Daoy (cell line): ENCODE measurements at regions not wholly inside any gene's neighbourhood (a gene's known extent, or its start where the extent isn't known, plus 50 kb on each side); places are given as distances from the start of the nearest gene placed in this dataset.
A peak's percentile ranks its signal among the peaks of the same experiment; 100 is the strongest.

Source experiments
- DNase-seq: peaks from one replicate; pipeline ENCODE4 v3.0.0-alpha.2; 2015; ENCODE audit warnings: low read depth

- no peak for DNase-seq
Observed at GRCh38 chr3:10555263-10555662, 49.9 kb upstream of the ATP2B2 start.

DNA sequence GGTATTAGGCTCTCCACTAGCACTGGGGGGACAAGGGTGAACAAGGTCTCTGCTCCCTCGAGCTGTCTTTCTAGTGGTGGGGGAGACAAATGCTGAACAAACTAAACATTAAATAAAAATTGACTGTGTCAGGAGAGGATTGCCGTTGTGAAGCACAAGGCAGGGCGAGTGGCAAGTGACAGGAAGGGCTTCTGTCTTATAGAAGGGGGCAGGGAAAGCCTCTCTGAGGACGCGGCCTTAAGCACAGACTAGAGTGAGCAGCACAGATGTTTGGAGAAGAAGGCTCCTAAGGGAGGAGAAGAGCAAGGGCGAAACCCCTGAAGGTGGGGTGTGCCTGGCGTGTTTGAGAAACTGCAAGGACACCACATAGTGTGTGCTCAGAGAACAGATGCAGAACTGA, 50.9 kb upstream of the ATP2B2 start:
- DNase-seq, result no peak

- no peak for DNase-seq
Observed at GRCh38 chr3:10557250-10557649, 51.9 kb upstream of the ATP2B2 start.

DNA sequence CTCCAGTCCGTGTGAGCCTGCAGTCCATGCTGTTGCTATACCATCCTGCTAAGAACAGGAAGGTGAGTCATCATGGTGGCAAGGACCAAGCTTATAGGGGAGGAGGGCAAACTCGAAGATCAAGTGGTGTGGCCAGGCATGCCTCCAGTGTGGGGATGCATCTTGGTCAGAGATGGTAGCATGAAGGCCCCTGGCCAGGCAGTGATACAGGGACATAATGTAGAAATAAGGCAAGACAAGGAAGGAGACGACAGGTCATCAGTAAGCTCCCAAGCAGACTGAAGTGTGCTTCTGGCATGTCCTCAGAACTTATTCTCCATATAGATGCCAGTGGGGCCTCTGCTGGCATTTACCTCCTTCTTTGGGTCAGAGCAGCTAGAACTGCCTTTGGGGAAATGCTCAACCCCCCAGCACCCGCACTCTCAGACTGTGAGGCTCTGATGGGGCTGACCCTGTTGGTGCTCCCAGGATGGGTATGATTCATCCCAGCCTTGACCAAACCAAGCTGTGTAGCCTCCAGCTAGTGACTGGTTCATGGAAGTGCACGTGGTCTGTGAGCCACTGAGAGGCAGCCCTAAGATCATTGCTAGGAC, 52.5 kb upstream of the ATP2B2 start:
- DNase-seq, result peak; percentile 82

DNA sequence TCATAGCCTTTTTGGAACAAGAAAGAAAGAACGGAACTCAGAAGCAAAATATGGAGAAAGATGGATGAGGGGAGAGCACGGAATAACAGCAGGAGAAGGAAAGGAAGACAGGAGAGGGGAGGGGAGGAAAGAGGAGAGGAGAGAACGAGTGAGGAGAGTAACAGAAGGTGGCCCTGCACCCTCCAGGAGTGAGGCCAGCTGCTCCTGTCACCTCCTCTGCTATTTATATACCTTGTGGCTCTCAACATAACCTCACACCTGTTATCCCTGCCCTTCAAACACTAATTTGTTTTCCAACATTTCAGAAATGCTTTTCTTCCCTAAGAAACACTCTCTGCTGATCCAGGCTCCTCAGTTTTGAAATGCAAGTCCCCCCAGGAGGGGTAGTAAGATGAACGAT, 53.4 kb upstream of the ATP2B2 start:
- no peak for DNase-seq

DNA sequence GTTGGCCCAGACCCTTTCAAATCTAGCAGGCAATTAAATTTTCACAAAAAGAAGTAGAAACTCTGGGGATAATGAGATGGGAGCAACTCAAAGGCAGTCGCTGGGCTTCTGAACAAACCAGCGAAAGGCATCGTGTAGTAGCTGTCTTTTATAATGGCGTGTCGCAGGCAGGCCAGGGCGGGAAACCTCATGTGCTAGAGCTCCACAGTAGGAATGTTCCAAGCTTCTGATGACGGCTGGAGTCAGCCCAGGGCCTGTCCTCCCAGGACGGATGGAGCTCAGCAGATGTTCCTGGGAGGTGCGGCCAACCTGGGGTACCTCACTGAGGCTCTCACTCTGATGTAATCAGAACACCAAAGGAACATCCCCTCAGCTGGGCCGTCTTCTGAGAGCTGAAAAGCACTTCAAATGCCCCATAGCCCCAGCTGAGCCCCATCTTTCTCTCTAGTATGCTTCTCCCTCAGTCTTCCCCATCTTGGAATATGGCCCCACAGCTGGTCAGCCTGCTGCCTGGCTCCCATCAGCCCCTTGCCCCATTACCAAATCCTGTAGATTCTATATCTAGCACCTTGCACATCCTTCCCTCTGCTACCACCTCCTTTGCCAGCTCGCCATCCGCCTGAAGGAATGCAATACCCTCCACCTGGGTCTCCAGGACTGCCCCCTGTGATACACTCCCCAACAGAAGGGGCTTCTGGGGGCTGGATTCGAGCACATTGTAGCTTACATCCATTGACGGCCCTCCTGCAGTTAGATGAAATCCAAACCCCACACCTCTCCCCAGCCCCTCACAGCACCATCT, 54.9 kb upstream of the ATP2B2 start:
- DNase-seq, result no peak

GRCh38 chr3:10561162-10561945, 56.0 kb upstream of the ATP2B2 start:
- no peak for DNase-seq

DNA sequence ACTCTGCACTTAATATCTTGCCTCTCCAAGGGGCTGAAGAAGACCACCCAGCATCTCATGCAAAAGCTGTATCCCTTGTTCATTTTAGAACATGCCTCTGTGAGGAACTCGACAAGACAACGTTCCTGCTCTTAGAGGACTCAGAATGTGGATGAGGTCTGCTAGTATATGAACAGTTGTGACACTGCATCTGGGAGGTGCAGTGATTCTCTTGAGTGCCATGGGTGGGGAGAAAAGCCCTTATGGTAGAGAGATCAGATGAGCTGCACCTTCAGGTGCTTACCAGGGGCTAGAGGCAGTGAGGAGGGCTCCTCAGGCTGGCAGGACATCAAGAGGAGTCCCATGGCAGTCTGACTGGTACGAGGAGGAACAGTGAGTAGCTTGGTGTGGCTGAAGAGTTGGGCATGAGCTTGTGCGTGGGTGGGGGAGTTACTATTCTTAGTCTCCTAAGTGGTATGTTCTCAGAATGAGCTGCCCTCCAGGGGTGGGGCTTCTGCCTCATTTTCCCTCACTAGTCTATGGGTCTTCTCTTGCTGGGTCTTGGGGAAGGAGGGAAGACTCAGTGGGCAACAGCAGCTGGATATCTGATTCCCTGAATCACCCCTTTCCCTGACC, 56.7 kb upstream of the ATP2B2 start:
- DNase-seq, result no peak

DNA sequence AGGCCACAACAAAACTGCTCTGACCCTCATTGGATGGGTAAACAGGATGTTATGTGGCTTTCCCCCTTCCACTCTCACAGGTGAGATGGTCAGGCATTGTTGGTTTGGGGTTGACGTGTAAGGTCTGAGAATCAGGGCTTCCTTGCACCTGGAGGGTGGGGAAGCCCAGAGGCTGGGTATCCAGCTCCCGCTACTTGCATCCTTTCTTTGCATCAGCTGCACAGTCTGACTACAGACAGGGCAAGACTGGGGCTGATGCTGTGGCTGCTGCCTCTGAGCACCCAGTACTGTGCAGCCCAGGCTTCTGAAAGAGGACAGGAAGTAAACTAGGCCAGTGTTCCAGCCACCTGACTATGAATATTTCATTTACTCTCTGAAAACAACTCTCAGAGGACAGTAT, 58.0 kb upstream of the ATP2B2 start:
- DNase-seq, result no peak

GRCh38 chr3:10565814-10566213, 60.4 kb upstream of the ATP2B2 start:
- DNase-seq, result no peak

DNA sequence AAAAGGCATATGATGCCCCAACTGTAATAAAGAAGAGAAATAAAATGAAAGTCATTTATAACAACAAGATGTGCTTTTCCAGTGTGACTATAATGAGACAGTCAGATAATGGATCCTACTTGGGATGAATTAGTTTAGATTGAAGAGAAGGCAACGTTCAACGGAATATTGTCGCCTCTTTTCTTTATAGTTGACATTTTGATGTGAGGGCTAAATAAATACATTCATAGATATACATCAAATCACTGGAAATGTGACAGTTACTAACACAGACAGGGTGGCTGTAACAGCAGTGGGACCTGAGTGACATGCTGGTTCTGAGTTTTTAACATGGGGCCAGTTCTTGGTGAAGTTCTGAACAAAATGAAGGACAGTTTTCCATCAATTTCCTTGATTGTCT, 61.1 kb upstream of the ATP2B2 start:
- DNase-seq, result no peak

DNA sequence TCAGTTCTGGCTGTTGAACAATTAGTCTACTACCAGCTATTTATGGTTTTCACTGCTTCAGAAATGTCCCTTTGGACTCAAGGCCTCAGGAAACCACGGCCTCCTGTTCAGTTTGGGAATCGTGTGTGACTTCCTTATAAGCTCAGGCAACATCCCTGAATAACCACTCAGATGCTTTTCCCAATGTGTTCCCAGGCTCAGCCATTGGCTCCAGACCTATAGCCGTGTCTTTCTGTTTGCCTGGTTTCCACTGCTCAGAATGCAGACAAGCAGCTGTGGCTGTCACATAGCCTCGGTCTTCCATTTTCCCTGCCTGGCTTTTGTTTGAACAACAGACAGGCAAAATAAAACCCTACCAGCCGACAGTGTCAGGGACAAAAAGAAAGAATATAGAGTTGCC, 63.2 kb upstream of the ATP2B2 start:
- no peak for DNase-seq

- DNase-seq, result peak; percentile 16
Observed at GRCh38 chr3:10570196-10570946, 65.0 kb upstream of the ATP2B2 start.

DNA sequence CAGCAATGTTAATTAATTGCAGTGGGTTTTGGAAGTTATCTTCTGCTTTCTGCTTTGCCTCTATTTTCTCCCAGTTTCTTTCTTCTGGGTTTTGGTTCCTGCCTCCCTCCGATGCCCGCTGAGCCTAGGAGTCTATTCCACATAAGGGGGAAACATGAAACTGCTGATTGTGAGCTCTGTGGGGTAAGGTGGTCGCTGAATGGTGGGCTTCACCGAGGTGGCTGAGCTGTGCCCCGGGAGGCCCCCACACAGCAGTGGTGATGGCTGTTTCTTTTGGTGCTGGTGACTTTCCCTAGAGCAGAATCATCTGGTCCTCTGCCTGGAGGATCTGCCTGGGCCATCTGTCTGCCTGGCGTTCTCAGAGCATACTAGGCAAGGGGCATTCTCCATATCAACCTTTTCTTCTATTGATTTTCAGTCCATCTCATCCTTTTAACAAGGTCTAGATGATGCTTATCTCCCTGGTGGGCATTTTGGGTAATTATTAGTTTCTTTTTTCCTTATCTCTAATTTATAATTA, 68.8 kb upstream of the ATP2B2 start:
- DNase-seq, result no peak

DNA sequence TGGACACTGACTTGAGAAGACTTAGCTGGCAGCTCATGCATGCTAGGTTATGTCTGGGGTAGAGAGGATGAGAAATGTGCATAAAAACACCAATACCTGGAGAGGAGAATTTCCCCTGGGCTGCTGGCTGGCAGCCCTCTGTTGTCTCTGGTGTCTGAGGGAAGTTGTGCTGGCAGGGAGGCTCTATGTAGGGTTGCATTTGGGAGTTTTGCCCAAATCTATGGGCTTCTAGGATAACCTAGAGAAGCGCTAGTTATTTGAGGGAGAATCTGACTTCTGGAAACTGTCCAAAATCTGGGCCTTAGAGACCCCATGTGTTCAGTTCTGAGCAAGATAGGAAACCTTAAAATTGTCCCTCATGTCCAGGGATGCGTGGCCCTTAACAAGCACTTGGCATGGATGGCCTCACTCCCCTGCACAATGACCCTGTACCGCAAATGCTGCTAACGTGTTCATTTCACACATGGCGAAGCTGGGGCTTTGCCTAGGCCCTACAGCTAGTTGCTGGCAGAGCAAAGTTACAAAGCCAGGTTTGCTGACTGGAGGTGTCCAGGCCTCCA, 70.3 kb upstream of the ATP2B2 start:
- no peak for DNase-seq

DNA sequence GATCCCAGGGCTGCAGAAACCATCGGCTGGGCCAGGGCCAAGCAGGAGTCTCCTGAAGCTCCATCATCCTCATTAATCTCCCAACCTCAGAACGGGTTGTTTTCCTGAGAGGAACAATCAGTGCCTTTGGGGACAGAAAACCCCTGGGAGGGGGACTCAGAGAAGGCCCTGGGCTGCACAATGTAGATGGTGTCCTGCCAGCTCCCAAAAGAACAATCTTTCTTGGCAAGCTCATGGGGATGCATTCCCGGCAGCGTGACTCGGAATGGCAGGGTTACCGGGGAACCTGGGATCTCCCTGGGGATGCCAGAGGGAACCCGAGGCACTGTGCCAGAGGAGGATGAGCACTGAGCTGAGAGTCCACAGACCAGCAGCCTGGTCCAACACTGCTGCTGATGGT, 72.1 kb upstream of the ATP2B2 start:
- DNase-seq, result no peak

GRCh38 chr3:10580426-10580825, 75.0 kb upstream of the ATP2B2 start:
- DNase-seq, result no peak

DNA sequence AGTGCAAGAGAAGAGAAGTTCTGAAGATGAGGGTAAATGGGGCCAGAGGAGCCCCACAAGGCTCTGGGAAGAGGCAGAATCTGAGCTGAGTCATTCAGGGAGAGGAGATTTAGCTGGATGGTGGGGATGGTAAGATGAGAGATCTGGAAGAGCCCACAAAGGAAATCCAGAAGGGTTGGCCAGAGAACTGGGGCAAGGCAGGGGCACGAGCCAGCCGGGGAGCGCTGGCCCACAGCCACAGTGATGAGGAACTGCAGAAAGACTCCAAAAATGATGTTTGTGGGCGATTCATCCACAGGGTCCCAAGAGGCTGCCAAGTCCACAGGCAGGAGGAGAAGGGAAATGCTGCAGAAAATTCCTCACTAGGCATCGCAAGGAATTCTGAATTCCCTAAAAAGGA, 75.9 kb upstream of the ATP2B2 start:
- DNase-seq, result peak; percentile 17

DNA sequence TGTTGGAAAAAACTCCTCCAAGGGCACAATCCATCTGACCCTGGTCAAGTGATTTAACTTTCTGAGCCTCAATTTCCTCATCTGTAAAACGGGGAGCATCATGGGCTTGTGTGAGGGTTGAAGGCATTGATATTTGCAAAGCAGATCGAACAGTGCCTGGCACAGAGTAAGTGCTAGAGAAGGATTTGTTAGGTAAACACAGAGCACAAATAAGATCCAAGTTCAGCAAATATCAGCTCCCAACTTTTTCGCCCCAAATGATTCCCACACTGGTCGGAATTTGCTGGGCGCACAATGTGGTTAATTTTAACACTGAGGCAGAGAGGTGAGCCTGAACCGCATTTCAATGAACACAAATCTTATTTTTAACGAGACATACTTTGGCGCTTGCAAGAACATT, 76.3 kb upstream of the ATP2B2 start:
- no peak for DNase-seq

GRCh38 chr3:10582733-10583132, 77.3 kb upstream of the ATP2B2 start:
- no peak for DNase-seq
